GM19372 (cell line): ENCODE measurements at regions not wholly inside any gene's neighbourhood (a gene's known extent, or its start where the extent isn't known, plus 50 kb on each side); places are given as distances from the start of the nearest gene placed in this dataset.
"Not testable (repeated sequence)": the region's sequence is repeated elsewhere in the genome, so short reads cannot be mapped to it uniquely, and the experiment has no call there.

Source experiments
- ATAC-seq: cut with Tn5 transposase; IDR thresholded peaks from one replicate; pipeline ENCODE4 v1.9.1; 2021; ENCODE audit warnings: mild to moderate bottlenecking, low read depth, moderate library complexity; ENCODE audit not compliant: unreplicated experiment

- no peak for ATAC-seq
These were observed 91.4 kb downstream of the MOBP start for GRCh38 chr3:39558775-39559306.

GRCh38 chr3:39559543-39559942 lies 92.1 kb downstream of the MOBP start:
- no peak for ATAC-seq

GRCh38 chr3:39568508-39568907 lies 101.0 kb downstream of the MOBP start:
- ATAC-seq = no peak

- no peak for ATAC-seq
These were observed 101.6 kb downstream of the MOBP start for GRCh38 chr3:39569095-39569494.

- no peak for ATAC-seq
These were observed 105.9 kb downstream of the MOBP start for GRCh38 chr3:39573392-39573791.

GRCh38 chr3:39577541-39577940 lies 110.1 kb downstream of the MOBP start:
- no peak for ATAC-seq

GRCh38 chr3:39586215-39586614 lies 118.7 kb downstream of the MOBP start:
- not testable (repeated sequence) for ATAC-seq

- no peak for ATAC-seq
These were observed 119.6 kb downstream of the MOBP start for GRCh38 chr3:39587113-39587512.

GRCh38 chr3:39590806-39591205 lies 123.3 kb downstream of the MOBP start:
- ATAC-seq = no peak

- ATAC-seq = no peak
These were observed 125.0 kb downstream of the MOBP start for GRCh38 chr3:39592311-39593050.

GRCh38 chr3:39593341-39593740 lies 125.9 kb downstream of the MOBP start:
- ATAC-seq = no peak

- ATAC-seq = no peak
These were observed 133.8 kb downstream of the MOBP start for GRCh38 chr3:39601241-39601640.

- no peak for ATAC-seq
These were observed 138.4 kb downstream of the MOBP start for GRCh38 chr3:39605837-39606236.

- ATAC-seq = no peak
These were observed 158.7 kb downstream of the MOBP start for GRCh38 chr3:39626198-39626597.

GRCh38 chr3:39631136-39631535 lies 163.7 kb downstream of the MOBP start:
- ATAC-seq = no peak

- ATAC-seq = no peak
These were observed 170.3 kb downstream of the MOBP start for GRCh38 chr3:39637807-39638206.

GRCh38 chr3:39638301-39638700 lies 170.8 kb downstream of the MOBP start:
- ATAC-seq = no peak

- ATAC-seq = no peak
These were observed 169.8 kb upstream of the MYRIP start for GRCh38 chr3:39639344-39640236.

GRCh38 chr3:39641274-39641673 lies 168.1 kb upstream of the MYRIP start:
- ATAC-seq = no peak

GRCh38 chr3:39644176-39644575 lies 165.2 kb upstream of the MYRIP start:
- no peak for ATAC-seq

GRCh38 chr3:39651256-39651655 lies 158.2 kb upstream of the MYRIP start:
- ATAC-seq = not testable (repeated sequence)
